ENCODE measurements at regions not wholly inside any gene's neighbourhood (a gene's known extent, or its start where the extent isn't known, plus 50 kb on each side); places are given as distances from the start of the nearest gene placed in this dataset.
A peak's percentile ranks its signal among the peaks of the same experiment; 100 is the strongest.

GRCh38 chr6:156725712-156726111 lies 51.5 kb upstream of the ARID1B start:
- DNase-seq (ENCODE audit: insufficient read length, low spot score), result no peak
- FAIRE-seq, result no peak

DNA sequence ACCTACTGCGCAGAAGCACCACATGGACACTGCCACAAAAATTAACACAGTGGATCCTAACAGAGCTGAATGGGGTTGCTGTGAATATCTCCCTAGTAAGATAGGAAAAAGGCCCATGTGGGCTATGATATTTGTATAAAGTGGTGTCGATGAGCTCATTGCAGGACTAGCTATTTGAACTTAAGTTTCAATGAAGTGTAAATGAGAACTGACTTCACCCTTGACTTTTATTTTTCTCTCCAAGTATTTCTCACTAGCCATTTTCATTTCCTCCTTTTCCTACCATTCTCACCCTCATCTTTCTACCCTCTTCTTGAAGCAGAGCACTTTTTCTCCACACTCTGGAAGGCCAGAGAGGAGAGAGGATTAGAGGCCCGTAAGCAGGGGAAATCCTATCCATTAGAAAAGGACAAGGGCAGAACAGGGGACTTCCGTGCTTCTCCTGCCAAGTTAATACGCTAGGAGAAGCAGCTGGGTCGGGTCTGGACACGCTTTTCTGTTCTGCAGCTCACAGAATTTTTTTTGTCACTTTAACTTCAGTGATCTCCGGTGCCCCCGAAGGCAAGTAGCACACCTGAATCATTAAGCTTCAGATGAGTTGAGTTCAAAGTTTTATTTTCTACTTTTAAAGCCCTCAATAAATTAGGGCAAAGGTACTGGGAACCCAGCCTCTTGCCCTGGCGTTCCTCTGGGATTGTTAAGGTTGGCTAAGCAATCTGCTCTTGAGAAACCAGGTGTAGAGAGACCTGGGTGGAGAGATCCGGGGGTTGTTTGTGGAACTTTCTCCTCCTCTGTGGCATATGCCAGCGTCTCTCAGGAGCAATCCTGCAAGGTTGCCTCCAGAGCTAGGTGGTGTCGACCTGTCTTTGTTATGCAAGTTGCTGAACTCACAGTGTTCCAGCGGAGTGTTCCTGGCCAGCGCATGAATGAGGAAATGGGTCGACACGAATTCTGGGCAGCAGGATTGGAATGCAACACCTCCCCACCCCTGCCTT lies 56.2 kb upstream of the ARID1B start:
- no peak for FAIRE-seq
- DNase-seq (ENCODE audit: insufficient read length, low spot score), result no peak

GRCh38 chr6:156719720-156720563 lies 57.2 kb upstream of the ARID1B start:
- FAIRE-seq, result no peak
- DNase-seq (ENCODE audit: insufficient read length, low spot score), result peak; percentile 13

DNA sequence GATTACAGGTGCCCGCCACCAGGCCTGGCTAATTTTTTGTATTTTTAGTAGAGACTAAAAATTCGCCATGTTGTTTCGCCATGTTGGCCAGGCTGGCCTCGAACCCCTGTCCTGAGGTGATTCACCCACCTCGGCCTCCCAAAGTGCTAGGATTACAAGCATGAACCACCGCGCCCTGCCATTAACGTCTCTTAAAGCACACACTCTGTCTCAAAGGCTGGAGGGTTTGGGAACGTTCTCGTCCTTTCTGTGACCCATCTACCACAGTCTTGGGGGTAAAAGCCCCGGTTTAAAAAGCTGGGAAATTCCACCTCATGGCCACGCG lies 57.8 kb upstream of the ARID1B start:
- FAIRE-seq (no peak), DNase-seq (ENCODE audit: insufficient read length, low spot score) (no peak)

GRCh38 chr6:156718647-156719394 lies 58.4 kb upstream of the ARID1B start:
- DNase-seq (ENCODE audit: insufficient read length, low spot score), result no peak
- FAIRE-seq, result no peak

- no peak for FAIRE-seq
- DNase-seq (ENCODE audit: insufficient read length, low spot score), result no peak
Measured at GRCh38 chr6:156717542-156717941, 59.6 kb upstream of the ARID1B start.

DNA sequence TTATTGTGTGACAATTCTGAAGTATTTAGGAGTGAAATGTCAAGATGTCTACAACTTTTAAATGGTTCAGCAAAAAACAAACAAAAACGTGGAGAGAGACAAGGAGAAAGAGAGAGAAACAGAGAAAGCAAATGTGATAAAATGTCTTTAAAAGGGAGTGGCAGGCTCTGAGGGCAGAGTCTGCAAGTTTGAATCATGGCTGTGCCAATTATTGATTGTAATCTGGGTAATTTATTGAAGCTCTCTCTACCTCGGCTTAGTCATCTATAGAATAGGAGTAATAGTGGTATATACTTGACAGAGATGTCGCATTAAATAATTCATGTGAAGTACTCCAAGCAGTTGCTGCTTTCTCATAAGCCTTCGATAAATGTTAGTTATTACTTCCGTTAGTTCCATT lies 61.3 kb upstream of the ARID1B start:
- DNase-seq (ENCODE audit: insufficient read length, low spot score) (no peak), FAIRE-seq (no peak)

GRCh38 chr6:156713548-156713947 lies 63.6 kb upstream of the ARID1B start:
- no peak for DNase-seq (ENCODE audit: insufficient read length, low spot score)
- no peak for FAIRE-seq

GRCh38 chr6:156710479-156710878 lies 66.7 kb upstream of the ARID1B start:
- DNase-seq (ENCODE audit: insufficient read length, low spot score) (no peak), FAIRE-seq (no peak)

DNA sequence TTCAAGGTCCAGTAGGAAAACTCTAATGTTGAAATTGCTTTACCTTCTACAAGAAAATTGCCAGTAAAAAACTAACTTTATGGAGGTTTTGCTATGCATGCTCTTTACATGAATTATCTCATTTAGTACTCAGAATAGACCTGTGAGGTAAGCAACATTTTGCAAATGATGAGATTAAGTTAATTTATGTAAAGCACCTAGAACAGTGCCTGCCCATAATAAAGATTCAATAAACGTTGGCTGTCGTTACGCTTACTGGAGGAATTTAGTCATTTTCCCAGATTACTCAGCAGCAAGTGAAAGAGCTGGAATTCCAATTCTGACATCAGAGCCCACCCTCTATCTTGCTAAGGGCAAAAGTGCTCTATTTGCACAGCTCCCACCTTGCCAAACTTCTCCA lies 69.4 kb upstream of the ARID1B start:
- FAIRE-seq (no peak), DNase-seq (ENCODE audit: insufficient read length, low spot score) (no peak)

- DNase-seq (ENCODE audit: insufficient read length, low spot score) (no peak), FAIRE-seq (no peak)
Measured at GRCh38 chr6:156703719-156704118, 73.5 kb upstream of the ARID1B start.

DNA sequence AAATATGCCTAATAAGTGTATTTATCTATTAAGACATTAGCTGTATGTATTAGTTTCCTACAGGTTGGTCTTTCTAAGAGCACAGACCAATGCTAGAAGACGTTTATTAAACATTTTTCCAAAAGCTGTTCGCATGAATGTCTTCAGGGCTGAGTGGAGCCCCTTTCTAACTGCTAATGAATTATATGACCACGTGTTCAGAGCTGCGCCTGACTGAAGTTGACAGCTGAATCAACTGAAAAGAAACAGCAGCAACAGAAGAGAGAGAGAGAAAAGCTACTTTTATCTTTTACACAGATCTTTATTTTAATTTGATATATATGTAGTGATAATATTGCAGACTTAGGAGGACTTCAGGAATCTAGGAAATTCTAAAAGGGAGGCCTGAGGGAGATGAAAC lies 75.2 kb upstream of the ARID1B start:
- DNase-seq (ENCODE audit: insufficient read length, low spot score), result no peak
- FAIRE-seq, result no peak

DNA sequence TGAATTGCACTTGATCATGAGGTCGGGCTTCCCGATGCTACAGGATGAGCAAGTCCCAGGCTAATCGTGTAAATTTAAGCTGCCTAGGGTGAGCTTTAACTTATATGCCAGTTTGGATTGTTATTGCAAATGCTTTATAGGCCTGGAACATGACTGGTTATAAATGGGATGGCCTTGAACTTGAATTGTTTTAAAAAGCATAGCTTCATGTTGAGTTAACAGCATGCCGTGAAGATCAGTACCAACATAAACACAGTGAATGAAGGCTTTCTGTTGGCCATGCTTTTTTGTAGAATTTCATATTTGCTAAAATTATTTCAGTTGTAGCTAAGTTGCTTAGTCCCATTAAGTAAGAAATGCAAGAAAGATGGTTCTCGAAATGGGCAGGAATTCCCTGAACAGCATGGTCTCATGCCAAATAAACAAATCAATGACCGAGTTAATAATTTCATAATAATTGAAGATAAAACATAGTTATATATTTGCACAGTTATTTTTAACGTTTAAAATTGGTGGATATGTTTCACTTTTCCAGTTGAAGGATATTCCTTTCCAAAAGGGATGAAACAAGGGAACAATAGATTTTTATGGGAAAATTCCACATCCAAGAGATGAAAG lies 76.6 kb upstream of the ARID1B start:
- DNase-seq (ENCODE audit: insufficient read length, low spot score) (no peak), FAIRE-seq (no peak)

DNA sequence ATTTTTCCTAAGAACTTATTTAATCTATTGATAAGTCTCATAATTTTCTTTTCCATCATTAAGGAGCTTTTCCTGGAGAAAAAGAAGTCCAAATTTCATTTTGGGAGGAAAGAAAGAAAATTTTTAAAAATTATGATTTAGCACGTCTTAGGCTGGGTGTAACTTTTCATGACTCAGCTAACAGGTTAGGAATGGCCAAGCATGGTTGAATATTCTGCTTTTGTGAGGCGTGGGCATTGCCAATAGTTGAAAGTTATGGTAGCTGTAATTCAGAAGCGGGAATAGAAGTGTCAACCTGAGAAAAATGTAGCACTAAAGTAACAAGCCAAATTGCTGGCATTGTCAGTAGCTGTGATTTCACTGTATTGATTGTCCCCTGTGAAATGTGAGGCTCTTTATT lies 77.2 kb upstream of the ARID1B start:
- no peak for FAIRE-seq
- no peak for DNase-seq (ENCODE audit: insufficient read length, low spot score)

DNA sequence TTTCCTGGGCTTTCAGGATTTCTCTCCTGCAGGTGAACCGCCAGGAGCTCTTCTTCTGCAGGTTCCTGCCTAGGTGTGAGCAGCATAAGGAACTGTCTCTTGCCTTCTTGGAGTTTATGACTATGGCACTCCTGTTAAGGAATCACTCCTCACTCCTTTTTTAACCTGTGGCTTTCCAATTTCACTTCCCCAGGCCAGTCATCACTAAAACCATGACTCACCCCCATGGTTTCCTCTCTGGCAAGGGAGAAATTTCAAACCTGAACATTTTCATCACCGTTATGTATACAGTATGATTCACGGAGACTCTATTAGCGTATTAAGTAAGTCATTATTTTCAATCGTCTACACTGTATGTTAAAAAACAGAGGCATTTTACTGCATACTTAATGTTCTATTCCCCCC lies 78.2 kb upstream of the ARID1B start:
- FAIRE-seq (no peak), DNase-seq (ENCODE audit: insufficient read length, low spot score) (peak; percentile 12)

DNA sequence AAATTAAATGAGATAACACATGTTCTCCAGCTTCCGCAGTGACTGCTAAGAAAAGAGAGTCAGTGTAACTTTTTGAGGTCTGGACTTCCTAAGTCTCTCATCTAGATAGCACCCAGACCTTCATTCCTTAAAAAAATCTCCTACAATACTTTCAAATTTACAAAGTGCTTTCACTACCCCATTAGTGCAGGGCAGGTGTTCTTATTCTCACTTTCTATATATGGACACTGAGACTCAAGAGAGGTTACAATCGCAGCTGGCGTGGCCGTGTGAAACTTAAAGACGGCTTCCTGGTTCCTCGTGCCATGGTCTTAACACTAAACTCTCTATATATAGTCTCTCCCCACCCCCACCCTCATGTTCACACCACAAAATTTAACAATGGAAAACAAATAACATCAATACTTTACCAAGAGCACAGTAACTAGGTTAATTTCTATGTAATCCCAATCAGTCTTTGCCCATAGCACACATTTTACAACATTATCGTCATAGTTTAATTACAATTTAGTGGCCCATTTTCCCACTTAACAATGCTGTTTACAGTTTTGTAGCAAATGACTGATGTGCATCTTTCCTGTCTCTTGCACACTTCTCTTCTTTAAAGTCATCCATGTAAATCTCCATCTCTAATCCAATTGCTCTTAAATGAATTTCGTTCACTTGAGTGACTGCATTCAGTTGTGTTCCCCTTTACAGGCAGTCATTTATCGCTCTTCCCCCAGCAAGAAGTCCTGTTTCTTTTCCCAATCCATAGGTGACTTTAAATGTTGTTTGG lies 78.8 kb upstream of the ARID1B start:
- no peak for FAIRE-seq
- no peak for DNase-seq (ENCODE audit: insufficient read length, low spot score)

- no peak for DNase-seq (ENCODE audit: insufficient read length, low spot score)
- no peak for FAIRE-seq
Measured at GRCh38 chr6:156697225-156697830, 79.8 kb upstream of the ARID1B start.

DNA sequence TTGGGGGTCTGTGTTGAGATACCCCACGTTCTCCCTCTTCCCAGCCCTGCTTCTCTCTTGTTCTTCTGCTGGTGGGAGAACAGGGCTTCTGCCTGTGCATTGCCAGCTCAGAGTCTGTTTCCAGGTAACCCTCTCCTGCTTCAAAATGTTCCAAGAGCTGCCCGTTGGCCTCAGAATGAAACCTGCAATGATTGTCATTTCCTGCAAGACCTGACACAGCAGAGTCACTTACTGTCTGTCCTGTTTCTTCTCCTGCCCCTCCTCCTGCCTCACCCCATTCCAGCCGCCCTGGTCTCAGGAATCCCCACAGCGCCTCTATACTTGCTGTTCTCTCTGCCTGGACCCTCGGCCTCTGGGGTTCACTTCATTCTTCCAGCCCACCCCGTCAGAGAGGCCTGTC lies 81.4 kb upstream of the ARID1B start:
- DNase-seq (ENCODE audit: insufficient read length, low spot score), result no peak
- no peak for FAIRE-seq

DNA sequence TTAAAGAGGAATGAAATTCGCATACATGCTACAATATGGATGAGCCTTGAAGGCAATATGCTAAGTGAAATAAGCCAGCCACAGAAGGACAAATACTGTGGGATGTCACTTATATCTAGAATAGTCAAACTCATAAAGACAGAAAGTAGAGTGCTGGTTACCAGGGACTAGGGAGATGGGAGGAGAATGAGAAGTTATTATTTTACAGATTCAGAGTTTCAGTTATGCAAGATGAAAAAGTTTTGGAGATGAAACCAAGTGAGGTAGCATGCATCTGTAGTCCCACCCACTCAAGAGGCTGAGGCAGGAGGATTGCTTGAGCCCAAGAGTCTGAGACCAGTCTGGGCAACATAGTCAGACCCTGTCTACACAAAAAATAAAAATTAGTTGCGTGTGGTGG lies 82.5 kb upstream of the ARID1B start:
- DNase-seq (ENCODE audit: insufficient read length, low spot score) (no peak), FAIRE-seq (no peak)

- DNase-seq (ENCODE audit: insufficient read length, low spot score) (no peak), FAIRE-seq (no peak)
Measured at GRCh38 chr6:156691018-156691417, 86.2 kb upstream of the ARID1B start.
